ENCODE measurements at regions not wholly inside any gene's neighbourhood (a gene's known extent, or its start where the extent isn't known, plus 50 kb on each side); places are given as distances from the start of the nearest gene placed in this dataset.

DNA sequence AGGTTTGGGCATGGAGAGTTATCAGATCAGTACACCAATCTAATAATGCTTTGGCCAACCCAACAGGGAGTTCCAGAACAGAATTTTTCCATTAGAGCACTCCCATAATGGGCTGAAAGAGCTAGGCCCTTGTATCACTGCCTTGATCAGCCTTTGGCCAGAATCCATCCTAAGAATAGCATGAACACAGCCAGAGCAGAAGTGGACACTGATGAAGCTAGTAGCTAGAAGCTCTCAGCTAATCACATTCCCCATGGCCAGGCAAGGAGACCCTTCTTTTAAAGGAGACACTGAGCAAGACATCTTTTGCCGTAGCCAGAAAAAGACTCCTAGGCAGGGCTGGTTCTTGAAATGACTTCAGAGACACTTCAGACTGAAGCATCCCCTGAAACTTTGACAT is 236.0 kb downstream of the RAD51AP2 start:
- Histone ChIP-seq H3K9me3 (replicated peaks) (no peaks in the 10 kb centered on the region), H3K27ac (no peak overlapping the region), H3K4me1 (replicated peaks) (no peaks in the 10 kb centered on the region), H3K27me3 (replicated peaks) (no peaks in the 10 kb centered on the region), H3K36me3 (no peaks in the 10 kb centered on the region), H3K4me3 (no peak overlapping the region)
- DNase-seq (ENCODE audit: low read depth in 1 of 2, low spot score in 2 of 2): no peak

DNA sequence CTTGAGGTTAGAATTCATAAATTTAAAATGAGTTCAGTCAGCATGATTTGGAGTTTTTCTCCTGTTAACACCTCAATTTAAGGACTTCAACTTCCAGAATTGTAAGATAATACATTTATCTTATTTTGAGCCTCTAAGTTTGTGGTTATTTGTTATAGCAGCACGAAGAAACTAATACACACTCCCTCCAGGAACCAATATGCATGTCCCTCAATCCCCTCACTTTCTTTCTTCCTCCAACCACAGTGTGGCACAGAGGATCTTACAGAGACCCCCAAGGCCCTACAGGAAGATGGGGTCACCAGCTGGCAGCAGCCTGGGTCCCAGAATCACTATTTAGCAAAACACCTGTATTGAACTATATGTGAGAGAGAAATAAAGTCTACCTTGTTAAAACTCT is 242.0 kb downstream of the RAD51AP2 start:
- H3K27me3 ChIP-seq (replicated peaks): no peaks in the 10 kb centered on the region; the same call in 1 of the 2 replicates

DNA sequence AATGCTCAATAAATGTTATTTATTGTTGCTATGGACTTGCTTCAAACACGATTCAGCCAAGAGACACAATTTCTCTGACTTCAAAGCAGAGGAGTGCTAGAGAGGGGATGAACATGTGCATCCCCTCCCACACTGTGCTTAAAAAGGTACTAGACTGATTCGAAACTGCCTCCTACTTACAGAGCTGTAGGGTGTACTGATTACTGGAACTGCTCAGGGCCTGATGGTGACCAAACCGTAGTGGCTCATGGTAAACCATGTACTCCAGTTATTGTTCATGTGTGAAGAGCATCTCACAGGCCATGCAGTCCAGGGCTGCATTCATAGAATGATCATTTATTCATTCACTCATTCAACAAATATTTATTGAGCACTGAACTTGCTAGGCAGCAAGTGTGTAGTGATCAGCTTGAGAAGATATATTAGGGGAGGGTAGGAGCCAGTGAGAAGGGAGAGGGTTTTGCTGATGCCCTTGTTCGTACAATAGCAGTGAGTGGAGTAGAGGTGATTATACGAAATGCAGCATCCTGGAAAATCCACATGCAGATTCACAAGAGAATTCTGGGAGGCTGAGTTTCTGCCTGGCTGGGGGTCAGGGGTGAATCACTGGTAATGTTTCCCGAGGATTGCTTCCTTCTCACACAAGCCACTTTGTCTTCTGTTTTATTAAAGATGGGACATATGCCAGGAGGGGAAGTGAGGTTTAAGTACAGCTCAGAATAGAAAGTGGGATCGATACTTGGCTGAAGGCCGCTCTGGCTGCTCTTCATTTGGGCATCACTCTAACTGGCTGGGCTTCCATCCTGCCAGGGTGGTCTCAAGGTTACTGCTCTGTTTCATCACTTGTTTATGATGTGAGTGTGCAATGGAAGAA is 245.4 kb downstream of the RAD51AP2 start:
- Histone ChIP-seq H3K27ac (no peak overlapping the region), H3K4me1 (replicated peaks) (no peaks in the 10 kb centered on the region), H3K36me3 (no peaks in the 10 kb centered on the region), H3K4me3 (no peak overlapping the region), H3K27me3 (replicated peaks) (no peaks in the 10 kb centered on the region; the same call in 1 of the 2 replicates), H3K9me3 (replicated peaks) (no peaks in the 10 kb centered on the region)
- DNase-seq (ENCODE audit: low read depth in 1 of 2, low spot score in 2 of 2): no peak

More for the DNA sequence above, 242.0 kb downstream of the RAD51AP2 start:
- Histone ChIP-seq H3K36me3 (no peaks in the 10 kb centered on the region), H3K27ac (no peak overlapping the region), H3K9me3 (replicated peaks) (no peaks in the 10 kb centered on the region), H3K4me3 (no peak overlapping the region), H3K4me1 (replicated peaks) (no peaks in the 10 kb centered on the region)
- DNase-seq (ENCODE audit: low read depth in 1 of 2, low spot score in 2 of 2): no peak

DNA sequence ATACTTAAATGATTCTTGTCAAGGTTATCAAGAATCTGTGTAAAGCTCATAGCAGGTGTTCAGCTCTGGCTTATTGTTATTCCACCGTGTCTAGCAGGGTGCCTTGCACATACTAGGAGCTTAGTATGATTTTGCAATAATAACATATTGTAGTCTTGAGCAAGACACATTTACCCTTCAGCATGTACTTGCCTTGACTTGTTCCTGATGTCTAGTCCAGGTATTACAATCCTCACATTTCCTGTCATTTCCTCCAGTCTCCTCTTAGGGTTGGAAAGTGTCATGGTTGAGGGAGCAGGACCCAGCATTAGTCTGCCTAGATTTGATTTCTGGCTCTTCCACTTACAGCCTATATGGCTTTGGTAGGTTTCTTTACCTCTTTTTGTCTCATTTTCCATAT is 246.1 kb downstream of the RAD51AP2 start:
- DNase-seq (ENCODE audit: low read depth in 1 of 2, low spot score in 2 of 2): no peak
- no peaks in the 10 kb centered on the region for H3K36me3 ChIP-seq
- no peaks in the 10 kb centered on the region for H3K4me1 ChIP-seq (replicated peaks)
- no peak overlapping the region for H3K27ac ChIP-seq
- H3K27me3 ChIP-seq (replicated peaks): no peaks in the 10 kb centered on the region; the same call in 1 of the 2 replicates
- H3K9me3 ChIP-seq (replicated peaks): no peaks in the 10 kb centered on the region
- no peak overlapping the region for H3K4me3 ChIP-seq

DNA sequence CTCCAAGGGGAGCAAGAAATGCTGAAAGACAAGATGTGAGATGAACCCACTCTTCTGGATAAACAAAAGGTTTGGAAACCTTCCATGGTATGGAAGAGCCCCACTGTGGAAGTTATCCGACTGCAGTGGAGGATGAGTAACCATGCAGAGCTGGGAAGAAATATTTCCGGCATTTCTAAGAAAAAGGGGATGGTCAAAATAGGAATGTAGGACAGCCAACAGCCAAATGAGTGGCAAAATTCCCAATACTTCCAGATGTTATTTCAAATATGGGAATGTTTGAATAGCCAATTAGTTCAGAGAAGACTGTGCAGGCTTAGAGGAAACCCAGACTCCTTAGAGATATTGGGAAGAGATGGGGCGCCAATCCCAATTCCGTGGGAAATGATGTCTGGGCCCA is 246.8 kb downstream of the RAD51AP2 start:
- no peaks in the 10 kb centered on the region for H3K27me3 ChIP-seq (replicated peaks)
- no peaks in the 10 kb centered on the region for H3K4me1 ChIP-seq (replicated peaks)
- H3K36me3 ChIP-seq: no peaks in the 10 kb centered on the region
- no peaks in the 10 kb centered on the region for H3K9me3 ChIP-seq (replicated peaks)
- no peak overlapping the region for H3K4me3 ChIP-seq
- H3K27ac ChIP-seq: no peak overlapping the region
- DNase-seq (ENCODE audit: low read depth in 1 of 2, low spot score in 2 of 2): no peak

DNA sequence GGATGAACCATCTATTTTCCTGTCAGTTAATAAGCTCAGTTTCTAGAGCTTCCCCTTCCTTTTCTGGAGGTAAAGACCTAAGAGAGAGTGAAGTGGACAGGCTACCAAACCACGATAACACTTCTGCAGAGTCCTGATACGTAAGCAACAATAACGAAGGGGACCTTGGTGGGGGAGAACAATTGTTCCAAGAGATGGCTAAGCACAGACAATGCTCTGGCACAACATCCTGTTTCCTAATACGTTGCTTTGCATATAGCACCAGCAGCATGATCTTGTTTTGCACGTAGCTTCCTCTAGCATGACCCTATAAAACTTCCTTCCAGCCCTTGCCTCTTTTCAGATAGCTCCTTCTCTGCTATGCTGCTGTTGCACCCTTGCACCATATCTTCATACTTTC is 247.3 kb downstream of the RAD51AP2 start:
- DNase-seq (ENCODE audit: low read depth in 1 of 2, low spot score in 2 of 2): no peak
- Histone ChIP-seq H3K4me3 (no peak overlapping the region), H3K36me3 (no peaks in the 10 kb centered on the region), H3K9me3 (replicated peaks) (no peaks in the 10 kb centered on the region), H3K4me1 (replicated peaks) (no peaks in the 10 kb centered on the region), H3K27ac (no peak overlapping the region), H3K27me3 (replicated peaks) (no peaks in the 10 kb centered on the region)

DNA sequence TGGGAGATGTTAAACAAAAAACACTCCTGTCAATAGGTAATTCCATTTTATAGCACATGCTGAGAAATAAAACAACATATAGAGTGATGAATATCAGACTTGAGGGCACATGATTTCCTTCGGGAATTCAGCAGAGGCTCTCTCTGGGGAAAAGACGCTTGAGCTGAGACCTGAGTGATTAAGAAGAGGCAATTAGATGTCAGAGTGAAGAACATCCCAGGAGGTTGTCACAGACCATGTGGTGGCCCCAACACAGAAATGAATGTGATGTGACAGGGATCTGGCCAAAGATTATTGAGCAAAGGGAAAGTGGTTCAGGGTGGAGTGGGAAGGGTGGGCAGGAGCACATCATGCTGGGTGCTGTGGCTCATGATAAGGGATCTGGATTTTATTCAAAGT is 254.7 kb downstream of the RAD51AP2 start:
- Histone ChIP-seq H3K36me3 (no peaks in the 10 kb centered on the region), H3K27me3 (replicated peaks) (no peaks in the 10 kb centered on the region), H3K4me3 (no peak overlapping the region), H3K4me1 (replicated peaks) (no peaks in the 10 kb centered on the region), H3K9me3 (replicated peaks) (no peaks in the 10 kb centered on the region), H3K27ac (no peak overlapping the region)
- DNase-seq (ENCODE audit: low read depth in 1 of 2, low spot score in 2 of 2): no peak

DNA sequence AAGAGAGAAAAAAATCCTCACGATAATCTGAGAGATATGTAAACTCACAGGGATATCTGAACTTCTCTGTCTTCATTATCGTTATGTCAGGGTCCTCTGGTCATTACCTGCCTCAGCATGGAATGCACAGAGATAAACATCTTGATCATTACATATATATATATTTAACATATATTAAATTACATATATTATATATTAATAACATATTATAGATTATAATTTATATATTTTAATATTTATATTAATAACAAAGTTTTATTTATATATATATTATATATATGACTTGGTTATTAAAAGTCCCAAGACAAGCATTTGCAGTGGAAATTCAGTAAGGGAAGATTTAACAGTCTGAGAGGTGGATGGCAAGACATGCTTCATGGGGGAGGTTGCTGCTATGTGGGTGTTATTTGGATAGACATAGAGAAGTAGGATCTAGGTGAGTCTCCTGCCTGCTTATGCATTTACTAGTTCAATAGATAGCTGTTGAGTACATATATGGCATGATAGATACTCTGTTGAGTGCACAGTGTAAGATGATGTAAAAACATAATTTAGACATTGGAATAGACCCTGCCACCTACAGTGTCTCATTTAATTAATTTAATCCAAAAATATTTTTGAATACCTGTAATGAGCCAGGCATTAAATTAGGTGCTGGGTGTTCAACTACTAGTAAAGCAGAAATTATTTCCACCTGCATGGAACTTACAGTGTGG is 255.2 kb downstream of the RAD51AP2 start:
- no peak overlapping the region for H3K4me3 ChIP-seq
- H3K36me3 ChIP-seq: no peaks in the 10 kb centered on the region
- H3K4me1 ChIP-seq (replicated peaks): no peaks in the 10 kb centered on the region
- H3K27me3 ChIP-seq (replicated peaks): no peaks in the 10 kb centered on the region
- no peak overlapping the region for H3K27ac ChIP-seq
- no peak for DNase-seq (ENCODE audit: low read depth in 1 of 2, low spot score in 2 of 2)
- H3K9me3 ChIP-seq (replicated peaks): no peaks in the 10 kb centered on the region

DNA sequence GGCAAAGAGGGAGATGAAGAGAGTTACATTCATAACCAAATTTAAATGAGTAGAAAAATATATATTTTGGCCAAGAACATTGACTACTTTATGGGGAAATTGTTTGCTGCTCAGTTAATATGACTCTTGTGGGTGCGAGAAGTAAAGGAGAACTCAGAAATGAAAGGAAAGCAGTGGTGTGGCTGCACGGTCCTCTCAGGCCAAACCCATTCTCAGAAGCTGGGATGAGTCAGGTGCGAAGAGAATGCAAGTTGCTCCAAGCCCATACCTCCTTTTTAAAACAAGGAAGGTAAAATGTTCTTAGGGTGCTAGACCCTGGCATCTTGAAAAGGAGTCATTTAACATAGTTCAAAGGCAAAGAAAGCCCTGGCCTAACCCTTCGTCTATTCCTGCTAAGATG is 258.6 kb downstream of the RAD51AP2 start:
- no peaks in the 10 kb centered on the region for H3K9me3 ChIP-seq (replicated peaks)
- H3K4me3 ChIP-seq: no peak overlapping the region
- no peak for DNase-seq (ENCODE audit: low read depth in 1 of 2, low spot score in 2 of 2)

DNA sequence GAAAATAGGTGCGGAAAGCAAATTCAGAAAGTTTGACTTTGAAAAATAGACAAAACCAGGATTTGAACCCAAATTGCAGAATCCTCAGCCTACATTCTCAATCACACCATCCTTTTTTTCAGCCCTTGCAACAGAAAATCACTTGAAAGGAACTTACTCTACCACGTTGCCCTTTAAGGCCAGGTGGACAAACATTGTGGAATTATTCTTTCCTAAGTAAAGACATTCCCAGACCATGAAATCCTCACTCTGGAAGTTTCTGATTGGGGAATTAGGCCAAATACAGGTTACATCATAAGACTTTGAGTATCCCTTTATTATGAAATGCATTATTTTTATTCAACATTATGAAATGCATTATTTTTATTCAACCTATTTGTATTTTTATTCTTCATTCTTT is 259.4 kb downstream of the RAD51AP2 start:
- no peaks in the 10 kb centered on the region for H3K4me1 ChIP-seq (replicated peaks)
- no peaks in the 10 kb centered on the region for H3K9me3 ChIP-seq (replicated peaks)
- no peak for DNase-seq (ENCODE audit: low read depth in 1 of 2, low spot score in 2 of 2)
- no peak overlapping the region for H3K4me3 ChIP-seq
- no peak overlapping the region for H3K27ac ChIP-seq
- H3K27me3 ChIP-seq (replicated peaks): no peaks in the 10 kb centered on the region
- no peaks in the 10 kb centered on the region for H3K36me3 ChIP-seq

More for the DNA sequence above, 258.6 kb downstream of the RAD51AP2 start:
- H3K36me3 ChIP-seq: no peaks in the 10 kb centered on the region
- no peaks in the 10 kb centered on the region for H3K27me3 ChIP-seq (replicated peaks)
- no peaks in the 10 kb centered on the region for H3K4me1 ChIP-seq (replicated peaks)
- H3K27ac ChIP-seq: no peak overlapping the region

DNA sequence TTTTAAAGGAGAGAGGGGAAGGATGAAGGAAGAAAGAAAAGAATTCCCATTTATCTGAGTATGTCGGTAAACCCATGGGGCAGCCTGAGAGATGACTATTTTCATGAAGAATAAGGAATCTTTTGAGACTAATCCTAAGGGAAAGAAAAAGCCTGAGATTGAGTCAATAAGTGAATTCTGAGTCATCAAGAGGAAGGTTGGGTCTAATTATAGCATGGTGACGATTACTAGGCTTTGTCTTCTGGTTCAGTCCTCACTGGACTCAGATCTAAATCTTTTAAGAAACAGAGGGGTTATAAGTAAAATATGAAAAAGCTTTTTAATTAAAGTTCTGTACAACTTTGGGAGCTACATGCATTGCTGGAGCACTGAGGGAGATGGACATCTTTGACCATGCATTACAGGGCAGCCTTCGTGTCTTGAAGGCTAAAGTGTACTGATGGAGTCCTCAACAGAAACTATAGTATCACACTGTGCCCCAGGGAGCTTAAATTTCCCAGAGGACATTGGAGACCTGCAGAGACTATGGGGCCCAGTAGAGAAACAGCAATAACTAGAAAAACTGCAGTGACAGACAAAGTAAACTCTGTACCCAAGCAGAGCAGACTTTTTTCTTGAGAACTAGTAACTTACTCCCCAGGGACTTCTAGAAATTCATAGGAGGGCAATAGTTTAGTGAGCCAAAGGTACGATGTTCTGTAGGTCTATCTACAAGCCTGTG is 260.9 kb downstream of the RAD51AP2 start:
- Histone ChIP-seq H3K4me3 (no peak overlapping the region), H3K36me3 (no peaks in the 10 kb centered on the region), H3K9me3 (replicated peaks) (no peaks in the 10 kb centered on the region), H3K4me1 (replicated peaks) (no peaks in the 10 kb centered on the region), H3K27ac (no peak overlapping the region), H3K27me3 (replicated peaks) (no peaks in the 10 kb centered on the region)
- DNase-seq (ENCODE audit: low read depth in 1 of 2, low spot score in 2 of 2): no peak

DNA sequence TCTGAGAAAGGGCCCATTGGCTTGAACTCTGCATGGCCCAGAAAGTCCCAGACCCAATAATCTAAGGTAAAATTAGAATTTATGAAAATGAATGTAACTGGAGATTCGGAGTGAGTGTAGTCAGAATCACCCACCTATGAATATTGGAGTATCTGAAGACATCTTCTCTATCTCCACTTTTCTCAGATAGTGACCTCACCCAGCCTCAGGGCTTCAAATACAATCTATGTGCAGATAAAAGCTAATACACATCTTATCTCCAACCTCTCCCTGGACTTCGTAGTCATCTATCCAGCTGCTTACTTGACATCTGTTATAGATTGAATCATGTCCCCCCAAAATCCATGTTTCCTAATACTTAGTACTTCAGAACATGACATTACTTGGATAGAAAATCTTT is 263.2 kb downstream of the RAD51AP2 start:
- no peaks in the 10 kb centered on the region for H3K36me3 ChIP-seq
- no peak for DNase-seq (ENCODE audit: low read depth in 1 of 2, low spot score in 2 of 2)
- no peak overlapping the region for H3K4me3 ChIP-seq
- H3K27ac ChIP-seq: no peak overlapping the region
- H3K4me1 ChIP-seq (replicated peaks): no peaks in the 10 kb centered on the region
- H3K9me3 ChIP-seq (replicated peaks): no peaks in the 10 kb centered on the region
- no peaks in the 10 kb centered on the region for H3K27me3 ChIP-seq (replicated peaks)

DNA sequence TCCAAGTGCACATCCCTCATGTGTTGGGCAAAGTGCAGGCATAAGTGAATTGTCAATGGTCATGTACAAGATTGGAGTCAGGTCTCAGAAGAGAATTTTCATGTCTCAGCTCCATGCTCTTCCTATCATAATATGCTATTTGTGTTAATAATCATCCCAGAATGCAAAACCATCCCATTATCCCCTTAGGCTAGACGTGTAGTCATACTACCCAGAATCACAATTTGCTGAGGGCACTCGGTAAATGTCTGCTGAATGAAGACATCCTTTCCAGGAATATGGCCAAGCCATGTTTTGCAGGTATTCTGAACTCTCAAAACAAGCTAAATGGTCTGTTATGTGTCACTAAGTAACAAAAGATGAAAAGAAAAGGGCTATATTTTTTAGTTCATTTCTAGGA is 263.8 kb downstream of the RAD51AP2 start:
- Histone ChIP-seq H3K4me1 (replicated peaks) (no peaks in the 10 kb centered on the region), H3K9me3 (replicated peaks) (no peaks in the 10 kb centered on the region), H3K36me3 (no peaks in the 10 kb centered on the region), H3K27ac (no peak overlapping the region), H3K27me3 (replicated peaks) (no peaks in the 10 kb centered on the region), H3K4me3 (no peak overlapping the region)
- DNase-seq (ENCODE audit: low read depth in 1 of 2, low spot score in 2 of 2): no peak

DNA sequence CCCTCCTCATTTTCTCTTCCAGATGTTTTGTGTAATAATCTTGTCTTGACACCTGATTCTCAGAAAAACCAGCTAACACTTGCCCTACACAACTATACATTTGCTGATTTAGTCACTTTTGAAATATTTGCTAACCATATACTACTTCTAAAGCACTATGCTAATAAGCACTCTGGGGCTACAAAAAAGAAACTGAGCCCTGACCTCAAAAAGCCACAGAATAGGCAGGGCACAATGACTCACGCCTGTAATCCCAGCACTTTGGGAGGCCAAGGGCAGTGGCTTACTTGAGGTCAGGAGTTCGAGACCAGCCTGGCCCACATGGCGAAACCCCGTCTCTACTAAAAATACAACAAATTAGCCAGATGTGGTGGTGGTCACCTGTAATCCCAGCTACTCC is 266.0 kb downstream of the RAD51AP2 start:
- Histone ChIP-seq H3K27ac (no peak overlapping the region), H3K9me3 (replicated peaks) (no peaks in the 10 kb centered on the region), H3K4me3 (no peak overlapping the region), H3K36me3 (no peaks in the 10 kb centered on the region), H3K4me1 (replicated peaks) (no peaks in the 10 kb centered on the region), H3K27me3 (replicated peaks) (no peaks in the 10 kb centered on the region)
- DNase-seq (ENCODE audit: low read depth in 1 of 2, low spot score in 2 of 2): no peak
